ENCODE measurements at regions not wholly inside any gene's neighbourhood (a gene's known extent, or its start where the extent isn't known, plus 50 kb on each side); places are given as distances from the start of the nearest gene placed in this dataset.

- no peak for TF ChIP-seq CTCF (IDR thresholded peaks at IDR 0.05)
- no peaks in the 10 kb centered on the region for H3K36me3 ChIP-seq
These were observed 172.2 kb downstream of the RPLP1 start for GRCh38 chr15:69624816-69625215.

GRCh38 chr15:69625328-69625727 is 172.7 kb downstream of the RPLP1 start:
- peaks cover 7% of the 10 kb centered on the region for H3K27me3 ChIP-seq (ENCODE audit: low read depth)
- intact Hi-C loops (cut with DNase I), result no loop called here
- TF ChIP-seq CTCF (IDR thresholded peaks at IDR 0.05), result no peak
- H3K9me3 ChIP-seq, result no peaks in the 10 kb centered on the region
- H3K36me3 ChIP-seq, result no peaks in the 10 kb centered on the region
- no peak overlapping the region for H3K27ac ChIP-seq
- no peak for ATAC-seq
- no peak for DNase-seq
- H3K4me1 ChIP-seq, result peaks cover 5% of the 10 kb centered on the region
- no peak overlapping the region for H3K4me3 ChIP-seq

More at GRCh38 chr15:69624816-69625215, 172.2 kb downstream of the RPLP1 start:
- Histone ChIP-seq H3K27ac (no peak overlapping the region), H3K4me1 (peaks cover 5% of the 10 kb centered on the region), H3K9me3 (no peaks in the 10 kb centered on the region), H3K27me3 (ENCODE audit: low read depth) (peaks cover 7% of the 10 kb centered on the region), H3K4me3 (no peak overlapping the region)
- DNase-seq (no peak), ATAC-seq (no peak)
- intact Hi-C loops (cut with DNase I), result no loop called here

- no peak for ATAC-seq
- H3K4me1 ChIP-seq, result peaks cover 5% of the 10 kb centered on the region
- no peak overlapping the region for H3K27ac ChIP-seq
- no peak for DNase-seq
- no peak for TF ChIP-seq CTCF (IDR thresholded peaks at IDR 0.05)
- no peaks in the 10 kb centered on the region for H3K36me3 ChIP-seq
- no peaks in the 10 kb centered on the region for H3K9me3 ChIP-seq
- intact Hi-C loops (cut with DNase I), result no loop called here
- peaks cover 7% of the 10 kb centered on the region for H3K27me3 ChIP-seq (ENCODE audit: low read depth)
- H3K4me3 ChIP-seq, result no peak overlapping the region
These were observed 173.8 kb downstream of the RPLP1 start for GRCh38 chr15:69626095-69627066.

- Histone ChIP-seq H3K36me3 (no peaks in the 10 kb centered on the region), H3K4me1 (peaks cover 5% of the 10 kb centered on the region), H3K27me3 (ENCODE audit: low read depth) (peaks cover 4% of the 10 kb centered on the region), H3K27ac (no peak overlapping the region), H3K4me3 (no peak overlapping the region), H3K9me3 (no peaks in the 10 kb centered on the region)
- intact Hi-C loops (cut with DNase I), result no loop called here
- no peak for TF ChIP-seq CTCF (IDR thresholded peaks at IDR 0.05)
- ATAC-seq (peak in 1 of 2 donors; percentile 30), DNase-seq (no peak)
These were observed 175.0 kb downstream of the RPLP1 start for GRCh38 chr15:69627548-69628158.

GRCh38 chr15:69628256-69629093 is 175.9 kb downstream of the RPLP1 start:
- Histone ChIP-seq H3K4me1 (peaks cover 5% of the 10 kb centered on the region), H3K4me3 (no peak overlapping the region), H3K27me3 (ENCODE audit: low read depth) (no peaks in the 10 kb centered on the region), H3K36me3 (no peaks in the 10 kb centered on the region), H3K27ac (no peak overlapping the region), H3K9me3 (no peaks in the 10 kb centered on the region)
- DNase-seq (peak; percentile 54), ATAC-seq (peak; percentile 80 to 90)
- TF ChIP-seq CTCF (IDR thresholded peaks at IDR 0.05), result no peak
- intact Hi-C loops (cut with DNase I), result no loop called here
